MCF 10A (cell line): ENCODE measurements at regions not wholly inside any gene's neighbourhood (a gene's known extent, or its start where the extent isn't known, plus 50 kb on each side); places are given as distances from the start of the nearest gene placed in this dataset.

Experiments
- BruUV-seq: library from RNA; stranded (reverse); fragments of 400-500 nt; replicated peaks from 2 replicates; lab custom pipeline; 2021; lab: Mats Ljungman, UMichigan
- CTCF ChIA-PET: fragments of 300-600 bp; sonication (Branson Sonifier 250); formaldehyde crosslinking; extraction: SDS; loops from one replicate; lab custom pipeline; 2021; ENCODE audit warnings: antibody characterized with exemption, inconsistent platforms; lab: Yijun Ruan, JAX
- POLR2A ChIA-PET: fragments of 300-600, 350-650 bp; sonication (Branson Sonifier 250); formaldehyde crosslinking; extraction: SDS; loops from one replicate; lab custom pipeline; 2020; ENCODE audit warnings: antibody characterized with exemption, inconsistent platforms; lab: Yijun Ruan, JAX
- DNase-seq: peaks from one replicate; pipeline ENCODE4 v3.0.0-alpha.2; 2018; ENCODE audit not compliant: unreplicated experiment
- H3K27ac Mint-ChIP-seq: one replicate; pipeline ENCODE4 v1.8.0; 2022; ENCODE audit warnings: mild to moderate bottlenecking, low read depth, mixed read lengths; ENCODE audit not compliant: unreplicated experiment
- H3K27me3 Mint-ChIP-seq: one replicate; pipeline ENCODE4 v1.8.0; 2022; ENCODE audit warnings: mixed read lengths; ENCODE audit not compliant: insufficient read depth, unreplicated experiment
- H3K36me3 Mint-ChIP-seq: one replicate; pipeline ENCODE4 v1.8.0; 2022; ENCODE audit warnings: mild to moderate bottlenecking, moderate library complexity, mixed read lengths; ENCODE audit not compliant: insufficient read depth, unreplicated experiment
- H3K4me1 Mint-ChIP-seq: one replicate; pipeline ENCODE4 v1.8.0; 2022; ENCODE audit warnings: mixed read lengths; ENCODE audit not compliant: insufficient read depth, unreplicated experiment
- H3K4me3 Mint-ChIP-seq: one replicate; pipeline ENCODE4 v1.8.0; 2022; ENCODE audit warnings: mild to moderate bottlenecking, moderate library complexity, mixed read lengths; ENCODE audit not compliant: unreplicated experiment
- H3K9me3 Mint-ChIP-seq: one replicate; pipeline ENCODE4 v1.8.0; 2022; ENCODE audit warnings: mixed read lengths; ENCODE audit not compliant: unreplicated experiment
- intact Hi-C: fragments of 100-400 bp; cut with micrococcal nuclease; formaldehyde crosslinking; loops from 2 replicates; pipeline ENCODE4 v1.14.1; 2022
- TF ChIP-seq, protein P1 (sequence below): fragments of 200-600 bp; IDR thresholded peaks from one replicate; pipeline ENCODE4 v1.8.0; 2022; ENCODE audit warnings: antibody characterized with exemption, mild to moderate bottlenecking; ENCODE audit not compliant: unreplicated experiment

DNA sequence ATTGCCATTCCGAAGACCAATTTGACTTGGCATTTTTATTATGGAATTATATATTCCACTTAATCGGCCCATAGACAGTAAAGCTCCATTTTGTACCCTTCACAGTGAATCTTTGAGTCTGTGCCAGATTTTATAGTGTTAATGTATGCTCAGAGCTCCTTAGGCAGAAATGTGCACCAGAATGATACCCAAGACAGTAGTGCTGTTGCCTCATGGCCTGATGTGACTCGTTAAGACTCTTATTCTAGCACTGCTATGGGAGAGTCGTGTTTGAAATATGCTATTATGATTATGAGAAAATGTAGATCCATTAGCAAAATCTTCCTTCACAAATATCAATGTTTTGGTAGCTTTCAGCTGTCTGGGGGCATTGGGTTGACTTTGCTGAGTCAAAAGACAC is 209.8 kb upstream of the RAG2 start:
- no peaks in the 10 kb centered on the region for H3K36me3 Mint-ChIP-seq
- TF ChIP-seq, protein P1, sequence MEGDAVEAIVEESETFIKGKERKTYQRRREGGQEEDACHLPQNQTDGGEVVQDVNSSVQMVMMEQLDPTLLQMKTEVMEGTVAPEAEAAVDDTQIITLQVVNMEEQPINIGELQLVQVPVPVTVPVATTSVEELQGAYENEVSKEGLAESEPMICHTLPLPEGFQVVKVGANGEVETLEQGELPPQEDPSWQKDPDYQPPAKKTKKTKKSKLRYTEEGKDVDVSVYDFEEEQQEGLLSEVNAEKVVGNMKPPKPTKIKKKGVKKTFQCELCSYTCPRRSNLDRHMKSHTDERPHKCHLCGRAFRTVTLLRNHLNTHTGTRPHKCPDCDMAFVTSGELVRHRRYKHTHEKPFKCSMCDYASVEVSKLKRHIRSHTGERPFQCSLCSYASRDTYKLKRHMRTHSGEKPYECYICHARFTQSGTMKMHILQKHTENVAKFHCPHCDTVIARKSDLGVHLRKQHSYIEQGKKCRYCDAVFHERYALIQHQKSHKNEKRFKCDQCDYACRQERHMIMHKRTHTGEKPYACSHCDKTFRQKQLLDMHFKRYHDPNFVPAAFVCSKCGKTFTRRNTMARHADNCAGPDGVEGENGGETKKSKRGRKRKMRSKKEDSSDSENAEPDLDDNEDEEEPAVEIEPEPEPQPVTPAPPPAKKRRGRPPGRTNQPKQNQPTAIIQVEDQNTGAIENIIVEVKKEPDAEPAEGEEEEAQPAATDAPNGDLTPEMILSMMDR: no peak

GRCh38 chr11:36803084-36803483 is 205.0 kb upstream of the RAG2 start:
- ChIA-PET POLR2A (interaction anchor here (0.7 kb wide), 1 partner anchor 12 kb away, joined by 3 read pairs; no protein-coding TSS in a partner anchor), CTCF (interaction anchor here (1.1 kb wide), 1 partner anchor 54 kb away, joined by 4 read pairs; no protein-coding TSS in a partner anchor)
- no peaks in the 10 kb centered on the region for H3K36me3 Mint-ChIP-seq
- no TSS peak for BruUV-seq
- no peaks in the 10 kb centered on the region for H3K27me3 Mint-ChIP-seq
- H3K4me1 Mint-ChIP-seq: no peaks in the 10 kb centered on the region
- H3K27ac Mint-ChIP-seq: no peak overlapping the region
- TF ChIP-seq, protein P1: no peak
- intact Hi-C loops: no loop called here
- no peak overlapping the region for H3K4me3 Mint-ChIP-seq
- DNase-seq: no peak
- H3K9me3 Mint-ChIP-seq: no peaks in the 10 kb centered on the region

More for the DNA sequence above, 209.8 kb upstream of the RAG2 start:
- no TSS peak for BruUV-seq
- ChIA-PET POLR2A (no interaction called here), CTCF (interaction anchor here (0.9 to 2.4 kb wide), 3 partner anchors 9 to 60 kb away, joined by 3 to 15 read pairs (median 3); no protein-coding TSS in a partner anchor)
- Mint-ChIP-seq H3K27me3 (no peaks in the 10 kb centered on the region), H3K9me3 (no peaks in the 10 kb centered on the region), H3K4me1 (no peaks in the 10 kb centered on the region), H3K27ac (no peak overlapping the region), H3K4me3 (no peak overlapping the region)
- intact Hi-C loops: no loop called here
- DNase-seq: no peak

DNA sequence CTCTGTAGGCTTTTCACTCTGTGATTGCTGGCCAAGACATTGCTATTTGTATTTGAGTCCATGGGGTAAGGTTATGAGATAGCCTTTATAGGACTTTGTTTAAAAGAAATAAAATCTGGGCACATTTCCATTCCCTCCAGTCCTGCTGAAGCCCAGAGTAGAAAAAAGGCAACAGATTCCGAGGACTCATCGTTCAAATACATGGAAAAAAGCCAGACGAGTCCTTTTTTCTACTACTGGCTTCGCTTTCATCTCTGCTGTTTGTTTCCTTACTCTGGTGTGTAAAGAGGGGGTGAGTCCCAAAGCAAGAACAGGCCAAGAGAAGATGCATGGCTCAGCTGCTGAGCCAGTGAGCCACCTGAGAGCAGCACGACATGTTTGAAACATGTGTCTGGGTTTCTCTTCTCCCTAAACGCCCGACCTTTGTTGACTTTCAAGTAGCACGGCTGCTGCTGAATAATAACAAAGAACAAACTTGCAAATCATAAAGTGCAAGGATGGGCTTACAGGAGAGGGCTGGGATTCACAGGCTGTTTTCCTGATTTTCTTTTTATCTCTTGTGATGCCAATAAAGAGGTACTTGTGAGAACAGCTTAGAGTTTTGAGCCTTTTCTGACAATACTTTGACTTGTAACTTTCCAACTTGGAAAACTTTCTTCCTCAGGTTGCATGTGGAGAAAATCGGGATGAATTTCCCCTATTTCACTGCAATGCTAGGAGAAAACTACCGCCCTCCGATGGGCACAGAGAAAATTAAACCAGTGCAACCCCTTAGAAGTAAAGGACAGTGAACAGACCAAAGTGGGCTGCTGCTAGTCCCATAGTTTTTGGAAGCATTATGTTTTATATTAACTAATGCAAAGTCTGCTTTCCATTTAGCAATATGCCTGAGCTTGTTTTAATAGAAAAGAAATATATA is 195.2 kb upstream of the RAG2 start:
- no peaks in the 10 kb centered on the region for H3K9me3 Mint-ChIP-seq
- no peaks in the 10 kb centered on the region for H3K36me3 Mint-ChIP-seq
- ChIA-PET CTCF (interaction anchor here (0.6 to 1.1 kb wide), 3 partner anchors 15 to 958 kb away, joined by 3 to 5 read pairs (median 3); no protein-coding TSS in a partner anchor), POLR2A (no interaction called here)
- H3K4me1 Mint-ChIP-seq: no peaks in the 10 kb centered on the region
- no peak overlapping the region for H3K27ac Mint-ChIP-seq
- TF ChIP-seq, protein P1: no peak
- peak; percentile 24 for DNase-seq
- no peak overlapping the region for H3K4me3 Mint-ChIP-seq
- BruUV-seq: no TSS peak
- intact Hi-C loops: no loop called here
- no peaks in the 10 kb centered on the region for H3K27me3 Mint-ChIP-seq

GRCh38 chr11:36791957-36792356 is 193.9 kb upstream of the RAG2 start:
- BruUV-seq: no TSS peak
- Mint-ChIP-seq H3K9me3 (no peaks in the 10 kb centered on the region), H3K36me3 (no peaks in the 10 kb centered on the region), H3K4me1 (no peaks in the 10 kb centered on the region), H3K27ac (no peak overlapping the region), H3K4me3 (no peak overlapping the region), H3K27me3 (no peaks in the 10 kb centered on the region)
- intact Hi-C loops: no loop called here
- CTCF ChIA-PET: interaction anchor here (0.7 kb wide), 1 partner anchor 45 kb away, joined by 4 read pairs; no protein-coding TSS in a partner anchor
- no peak for DNase-seq
- POLR2A ChIA-PET: no interaction called here
- TF ChIP-seq, protein P1: no peak
